ENCODE measurements at regions not wholly inside any gene's neighbourhood (a gene's known extent, or its start where the extent isn't known, plus 50 kb on each side); places are given as distances from the start of the nearest gene placed in this dataset.
"Not testable (repeated sequence)": the region's sequence is repeated elsewhere in the genome, so short reads cannot be mapped to it uniquely, and the experiment has no call there.

GRCh38 chr7:65570990-65571389 is 197.3 kb downstream of the ZNF92 start:
- TF ChIP-seq CTCF (IDR thresholded peaks at IDR 0.05 in 4 of 5, conservative IDR thresholded peaks at IDR 0.05 in 1 of 5); POLR2A (IDR thresholded peaks at IDR 0.05): not testable (repeated sequence)
